HFFc6 (cell line): ENCODE measurements at regions not wholly inside any gene's neighbourhood (a gene's known extent, or its start where the extent isn't known, plus 50 kb on each side); places are given as distances from the start of the nearest gene placed in this dataset.

Experiments used
- DNase-seq: peaks from one replicate; pipeline ENCODE4 v3.0.0-alpha.2; 2018
- H3K27ac Mint-ChIP-seq: 2 replicates; pipeline ENCODE4 v1.8.0; 2020; ENCODE audit warnings: mild to moderate bottlenecking, mixed read lengths
- H3K27me3 Mint-ChIP-seq: 2 replicates; pipeline ENCODE4 v1.8.0; 2021; ENCODE audit warnings: mild to moderate bottlenecking, moderate library complexity, mixed read lengths; ENCODE audit not compliant: insufficient read depth
- H3K36me3 Mint-ChIP-seq: 2 replicates; pipeline ENCODE4 v1.8.0; 2021; ENCODE audit warnings: low read depth, mixed read lengths
- H3K4me1 Mint-ChIP-seq: 2 replicates; pipeline ENCODE4 v1.8.0; 2020; ENCODE audit warnings: low read depth, mixed read lengths
- H3K4me3 Mint-ChIP-seq: 2 replicates; pipeline ENCODE4 v1.8.0; 2020; ENCODE audit warnings: mild to moderate bottlenecking, moderate library complexity, mixed read lengths
- H3K9me3 Mint-ChIP-seq: 2 replicates; pipeline ENCODE4 v1.8.0; 2020; ENCODE audit warnings: mild to moderate bottlenecking, mixed read lengths
- TF ChIP-seq, protein P1 (sequence below): fragments of 200-600 bp; sonication (generic); IDR thresholded peaks from 2 replicates; pipeline ENCODE4 v1.5.0; 2021; ENCODE audit warnings: antibody characterized with exemption, mild to moderate bottlenecking

DNA sequence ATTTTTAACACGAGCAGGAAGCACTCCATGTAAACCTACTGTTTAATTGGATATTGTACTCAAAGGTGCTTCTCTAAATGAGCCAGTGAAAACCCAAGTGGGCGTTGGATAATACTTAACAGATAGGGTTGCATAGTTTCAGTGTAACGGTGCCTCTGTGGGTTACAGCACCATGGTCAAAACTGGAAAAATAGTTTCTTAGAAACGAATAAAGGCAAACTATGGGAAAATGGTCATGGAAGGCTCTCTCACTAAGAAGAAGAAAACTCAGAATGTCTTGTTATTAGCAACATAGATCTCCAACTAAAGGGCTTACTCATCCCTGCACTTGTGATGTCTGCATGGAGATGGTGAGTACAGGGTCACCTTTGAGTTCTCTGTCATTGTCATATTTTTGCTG is 59.1 kb upstream of the NEDD9 start:
- no peak overlapping the region for H3K4me3 Mint-ChIP-seq
- DNase-seq = no peak
- H3K27me3 Mint-ChIP-seq = no peaks in the 10 kb centered on the region
- peaks cover 8% of the 10 kb centered on the region for H3K36me3 Mint-ChIP-seq
- TF ChIP-seq, protein P1, sequence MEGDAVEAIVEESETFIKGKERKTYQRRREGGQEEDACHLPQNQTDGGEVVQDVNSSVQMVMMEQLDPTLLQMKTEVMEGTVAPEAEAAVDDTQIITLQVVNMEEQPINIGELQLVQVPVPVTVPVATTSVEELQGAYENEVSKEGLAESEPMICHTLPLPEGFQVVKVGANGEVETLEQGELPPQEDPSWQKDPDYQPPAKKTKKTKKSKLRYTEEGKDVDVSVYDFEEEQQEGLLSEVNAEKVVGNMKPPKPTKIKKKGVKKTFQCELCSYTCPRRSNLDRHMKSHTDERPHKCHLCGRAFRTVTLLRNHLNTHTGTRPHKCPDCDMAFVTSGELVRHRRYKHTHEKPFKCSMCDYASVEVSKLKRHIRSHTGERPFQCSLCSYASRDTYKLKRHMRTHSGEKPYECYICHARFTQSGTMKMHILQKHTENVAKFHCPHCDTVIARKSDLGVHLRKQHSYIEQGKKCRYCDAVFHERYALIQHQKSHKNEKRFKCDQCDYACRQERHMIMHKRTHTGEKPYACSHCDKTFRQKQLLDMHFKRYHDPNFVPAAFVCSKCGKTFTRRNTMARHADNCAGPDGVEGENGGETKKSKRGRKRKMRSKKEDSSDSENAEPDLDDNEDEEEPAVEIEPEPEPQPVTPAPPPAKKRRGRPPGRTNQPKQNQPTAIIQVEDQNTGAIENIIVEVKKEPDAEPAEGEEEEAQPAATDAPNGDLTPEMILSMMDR = no peak
- peaks cover 6% of the 10 kb centered on the region; the same call in 1 of the 2 replicates for H3K9me3 Mint-ChIP-seq
- H3K27ac Mint-ChIP-seq = no peak overlapping the region
- no peaks in the 10 kb centered on the region for H3K4me1 Mint-ChIP-seq

DNA sequence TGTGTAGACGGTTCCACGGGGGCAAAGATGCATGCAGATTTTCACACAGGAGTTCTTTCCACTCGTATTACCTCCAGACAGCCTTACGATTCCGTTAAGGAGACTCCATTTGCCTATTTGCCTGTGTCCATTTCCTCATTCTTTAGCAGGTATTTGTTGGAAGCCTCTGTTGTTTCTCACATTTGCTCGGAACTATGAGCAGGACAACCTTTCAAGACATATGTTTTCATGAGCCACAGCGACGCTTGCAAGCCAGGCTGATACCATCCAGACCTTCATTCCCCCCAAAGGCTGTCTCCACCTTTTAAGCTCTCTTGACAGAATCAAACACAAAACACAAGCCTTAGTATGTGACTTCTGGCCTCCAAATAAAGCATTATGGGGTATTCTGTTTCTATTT is 57.6 kb upstream of the NEDD9 start:
- no peaks in the 10 kb centered on the region for H3K36me3 Mint-ChIP-seq
- TF ChIP-seq, protein P1 = no peak
- DNase-seq = no peak
- H3K9me3 Mint-ChIP-seq = no peaks in the 10 kb centered on the region
- no peaks in the 10 kb centered on the region for H3K27me3 Mint-ChIP-seq
- H3K27ac Mint-ChIP-seq = no peak overlapping the region
- H3K4me3 Mint-ChIP-seq = no peak overlapping the region
- H3K4me1 Mint-ChIP-seq = no peaks in the 10 kb centered on the region

DNA sequence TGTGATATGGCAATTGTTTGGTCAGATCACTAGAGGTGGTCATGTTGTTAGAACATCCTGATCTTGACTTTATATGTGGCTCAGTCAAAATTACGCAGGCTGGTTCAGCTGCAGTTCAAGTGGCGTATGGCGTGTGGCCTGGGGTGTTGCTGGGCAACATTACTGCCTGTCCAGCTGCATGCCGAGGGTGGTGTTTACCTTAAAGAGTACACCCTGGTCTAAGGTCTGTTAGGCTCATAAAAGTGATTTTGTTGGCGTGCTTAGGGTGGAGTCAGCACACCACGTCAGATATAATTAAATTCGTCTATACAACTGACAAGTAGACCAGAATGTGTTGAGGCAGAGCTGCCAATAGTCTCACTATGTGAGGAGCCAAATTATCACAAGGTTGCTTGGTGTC is 55.6 kb upstream of the NEDD9 start:
- Mint-ChIP-seq H3K27ac (no peak overlapping the region), H3K4me3 (no peak overlapping the region), H3K27me3 (no peaks in the 10 kb centered on the region), H3K9me3 (no peaks in the 10 kb centered on the region), H3K4me1 (no peaks in the 10 kb centered on the region), H3K36me3 (no peaks in the 10 kb centered on the region)
- TF ChIP-seq, protein P1 = no peak
- no peak for DNase-seq

DNA sequence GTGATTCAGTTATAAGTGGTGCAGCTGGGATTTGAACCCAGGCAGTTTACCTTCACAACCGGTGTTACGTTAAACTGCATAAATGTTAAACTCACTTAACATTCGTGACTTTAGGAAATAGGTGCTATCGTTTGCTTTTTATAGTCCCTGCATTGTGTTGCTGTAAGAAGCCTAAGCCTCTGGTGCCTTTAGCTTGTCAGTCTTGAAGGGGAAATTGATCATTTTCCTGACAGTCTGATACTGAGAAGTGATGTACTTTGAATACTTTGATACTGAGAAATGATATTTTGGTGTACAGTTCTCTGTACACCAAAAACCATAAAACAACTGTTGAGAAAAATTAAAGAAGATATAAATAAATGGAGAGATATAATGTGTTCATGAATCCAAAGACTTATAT is 52.5 kb upstream of the NEDD9 start:
- no peak for DNase-seq
- no peaks in the 10 kb centered on the region for H3K27me3 Mint-ChIP-seq
- no peak overlapping the region for H3K4me3 Mint-ChIP-seq

DNA sequence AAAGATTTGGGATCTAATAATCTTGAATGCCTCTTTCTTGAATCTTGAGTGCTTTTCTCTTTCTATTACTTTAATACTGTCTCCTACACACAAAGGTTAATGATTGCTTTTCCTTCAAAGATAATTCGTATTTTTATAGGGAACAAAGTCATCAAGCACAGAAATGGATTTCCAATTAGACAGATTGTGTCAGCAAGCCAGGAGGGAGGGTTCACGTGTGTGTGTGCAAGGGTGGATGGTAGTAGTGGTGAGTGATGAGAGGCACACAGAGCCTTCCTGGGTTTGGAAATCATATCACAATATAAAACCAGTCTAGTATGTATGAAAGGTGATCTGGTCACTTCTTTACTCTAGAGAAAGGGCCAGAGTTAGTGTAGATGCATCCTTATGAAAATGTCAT is 51.2 kb upstream of the NEDD9 start:
- Mint-ChIP-seq H3K4me3 (no peak overlapping the region), H3K27ac (no peak overlapping the region), H3K9me3 (no peaks in the 10 kb centered on the region), H3K36me3 (no peaks in the 10 kb centered on the region), H3K27me3 (no peaks in the 10 kb centered on the region), H3K4me1 (peaks cover under 1% of the 10 kb centered on the region; the same call in 1 of the 2 replicates)
- TF ChIP-seq, protein P1 = no peak
- no peak for DNase-seq

More for the DNA sequence above, 52.5 kb upstream of the NEDD9 start:
- Mint-ChIP-seq H3K4me1 (no peaks in the 10 kb centered on the region), H3K27ac (no peak overlapping the region), H3K36me3 (no peaks in the 10 kb centered on the region), H3K9me3 (no peaks in the 10 kb centered on the region)
- TF ChIP-seq, protein P1 = no peak

DNA sequence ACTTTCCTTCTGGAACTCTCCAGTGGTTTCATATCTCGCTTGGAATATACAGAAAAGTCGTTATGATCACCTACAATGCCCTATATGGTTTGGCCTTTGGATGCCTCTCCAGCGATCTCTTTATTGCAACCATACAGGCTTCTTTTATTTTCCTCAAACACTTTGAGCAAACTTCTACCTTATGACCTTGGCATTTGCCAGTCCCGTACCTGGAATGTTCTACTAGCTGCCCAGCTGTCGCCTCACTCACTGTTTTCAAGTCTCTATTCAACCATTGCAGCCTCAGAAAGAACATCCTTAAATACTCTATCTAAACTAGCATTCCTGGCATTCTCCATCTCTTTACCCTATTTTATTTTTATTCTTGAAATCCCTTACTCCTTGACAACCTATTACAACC is 50.4 kb upstream of the NEDD9 start:
- H3K27ac Mint-ChIP-seq = no peak overlapping the region
- H3K9me3 Mint-ChIP-seq = no peaks in the 10 kb centered on the region
- H3K4me3 Mint-ChIP-seq = no peak overlapping the region
- H3K4me1 Mint-ChIP-seq = peaks cover 8% of the 10 kb centered on the region
- no peaks in the 10 kb centered on the region for H3K36me3 Mint-ChIP-seq
- TF ChIP-seq, protein P1 = no peak
- H3K27me3 Mint-ChIP-seq = no peaks in the 10 kb centered on the region
- no peak for DNase-seq
